Liver (tissue), 8 donors: ENCODE measurements at regions not wholly inside any gene's neighbourhood (a gene's known extent, or its start where the extent isn't known, plus 50 kb on each side); places are given as distances from the start of the nearest gene placed in this dataset.

Source experiments
- DNase-seq: peaks from one replicate; pipeline ENCODE4 v3.0.0-alpha.2; 2017; ENCODE audit warnings: low spot score
- H3K27ac ChIP-seq, 2 donors: one replicate each; pipeline ENCODE4 v1.7.0; 2013; ENCODE audit warnings: inconsistent platforms in 2 of 2, low read length in 2 of 2, control low read depth in 1 of 2, low read depth in 1 of 2, mild to moderate bottlenecking in 1 of 2
- H3K27me3 ChIP-seq, 4 donors: one replicate each; pipeline versions ENCODE4 v1.6.1 to v1.7.0; 2013; ENCODE audit warnings: low read length in 3 of 4, inconsistent platforms in 1 of 4, mild to moderate bottlenecking in 1 of 4, moderate library complexity in 1 of 4; ENCODE audit not compliant: control insufficient read depth in 4 of 4, insufficient read depth in 4 of 4
- H3K36me3 ChIP-seq, 4 donors: one replicate each; pipeline versions ENCODE4 v1.6.1 to v1.7.0; 2013; ENCODE audit warnings: low read length in 3 of 4, mild to moderate bottlenecking in 3 of 4, low read depth in 1 of 4, moderate library complexity in 1 of 4; ENCODE audit not compliant: control insufficient read depth in 4 of 4, insufficient read depth in 3 of 4
- H3K4me1 ChIP-seq, 4 donors: one replicate each; pipeline versions ENCODE4 v1.6.1 to v1.7.0; 2013; ENCODE audit warnings: low read length in 3 of 4, mild to moderate bottlenecking in 3 of 4, moderate library complexity in 1 of 4; ENCODE audit not compliant: control insufficient read depth in 4 of 4, insufficient read depth in 4 of 4
- H3K4me3 ChIP-seq, 3 donors: one replicate each; pipeline versions ENCODE4 v1.6.1 to v1.7.0; 2013; ENCODE audit warnings: low read length in 3 of 3, control low read depth in 1 of 3, low read depth in 1 of 3, mild to moderate bottlenecking in 1 of 3
- H3K9ac ChIP-seq, 2 donors: one replicate each; pipeline ENCODE4 v1.7.0; 2013; ENCODE audit warnings: low read length in 2 of 2, mild to moderate bottlenecking in 2 of 2, moderate library complexity in 2 of 2, control low read depth in 1 of 2, low read depth in 1 of 2
- H3K9me3 ChIP-seq, 4 donors: one replicate each; pipeline versions ENCODE4 v1.6.1 to v1.7.0; 2013; ENCODE audit warnings: low read length in 3 of 4; ENCODE audit not compliant: control insufficient read depth in 4 of 4
- ATF3 ChIP-seq: IDR thresholded peaks from 2 replicates; pipeline ENCODE4 v1.6.1; 2016; ENCODE audit warnings: antibody characterized with exemption
- CTCF ChIP-seq: fragments of 150-350 bp; IDR thresholded peaks from 2 replicates; pipeline ENCODE4 v1.5.1; 2017; ENCODE audit warnings: improper control_type of control experiment, low read depth, low read length; ENCODE audit not compliant: missing input control
- EGR1 ChIP-seq, 2 donors: IDR thresholded peaks; 2 replicates each; pipeline ENCODE4 v1.6.1; 2016 to 2018; ENCODE audit warnings: antibody characterized with exemption in 2 of 2, low read depth in 2 of 2
- FOXA1 ChIP-seq: IDR thresholded peaks from 2 replicates; pipeline ENCODE4 v1.6.1; 2016; ENCODE audit warnings: antibody characterized with exemption
- FOXA2 ChIP-seq: IDR thresholded peaks from 2 replicates; pipeline ENCODE4 v1.6.1; 2016; ENCODE audit warnings: antibody characterized with exemption
- GABPA ChIP-seq, 2 donors: IDR thresholded peaks in 1 of 2; conservative IDR thresholded peaks in 1 of 2; 2 replicates each; pipeline ENCODE4 v1.6.1; 2016; ENCODE audit warnings: antibody characterized with exemption in 2 of 2, mild to moderate bottlenecking in 1 of 2, moderate library complexity in 1 of 2
- HNF4A ChIP-seq, 2 donors: conservative IDR thresholded peaks; 2 replicates each; pipeline ENCODE4 v1.6.1; 2016; ENCODE audit warnings: antibody characterized with exemption in 2 of 2, mild to moderate bottlenecking in 2 of 2
- HNF4G ChIP-seq: IDR thresholded peaks from 2 replicates; pipeline ENCODE4 v1.6.1; 2016; ENCODE audit warnings: antibody characterized with exemption
- JUND ChIP-seq, 2 donors: IDR thresholded peaks; 2 replicates each; pipeline ENCODE4 v1.6.1; 2016; ENCODE audit warnings: antibody characterized with exemption in 2 of 2
- MAX ChIP-seq: IDR thresholded peaks from 2 replicates; pipeline ENCODE4 v1.6.1; 2016; ENCODE audit warnings: antibody characterized with exemption
- NR2F2 ChIP-seq: IDR thresholded peaks from 2 replicates; pipeline ENCODE4 v1.6.1; 2016; ENCODE audit warnings: antibody characterized with exemption
- RAD21 ChIP-seq, 2 donors: IDR thresholded peaks; 2 replicates each; pipeline ENCODE4 v1.6.1; 2016; ENCODE audit warnings: antibody characterized with exemption in 2 of 2, mild to moderate bottlenecking in 2 of 2
- REST ChIP-seq: IDR thresholded peaks from 2 replicates; pipeline ENCODE4 v1.6.1; 2016; ENCODE audit warnings: antibody characterized with exemption, mild to moderate bottlenecking
- RXRA ChIP-seq, 2 donors: IDR thresholded peaks; 2 replicates each; pipeline ENCODE4 v1.6.1; 2017 to 2018; ENCODE audit warnings: antibody characterized with exemption in 2 of 2, mild to moderate bottlenecking in 1 of 2
- SP1 ChIP-seq: IDR thresholded peaks from 2 replicates; pipeline ENCODE4 v1.6.1; 2018; ENCODE audit warnings: antibody characterized with exemption, mild to moderate bottlenecking
- TAF1 ChIP-seq: conservative IDR thresholded peaks from 2 replicates; pipeline ENCODE4 v1.6.1; 2016; ENCODE audit warnings: antibody characterized with exemption, mild to moderate bottlenecking
- YY1 ChIP-seq: IDR thresholded peaks from 2 replicates; pipeline ENCODE4 v1.6.1; 2016; ENCODE audit warnings: antibody characterized with exemption, mild to moderate bottlenecking
- ZBTB33 ChIP-seq: IDR thresholded peaks from 2 replicates; pipeline ENCODE4 v1.6.1; 2016; ENCODE audit warnings: antibody characterized with exemption
- WGBS: extraction: QIAGEN DNeasy Blood & Tissue Kit; methylation state at CpG from one replicate; pipeline ENCODE4 v1.1.7; 2013; 5-methylcytosine and 5-hydroxymethylcytosine counted together
- donor health status: healthy.
- donor health status: healthy.
- donor health status: healthy.
- donor health status: healthy.
- donor health status: healthy.

- TF ChIP-seq CTCF (no peak), SP1 (no peak), HNF4A (conservative IDR thresholded peaks at IDR 0.05) (no peak), GABPA (IDR thresholded peaks at IDR 0.05 in 1 of 2, conservative IDR thresholded peaks at IDR 0.05 in 1 of 2) (no peak), ATF3 (no peak)
Measured at GRCh38 chr2:107411267-107411666, 415.4 kb upstream of the RGPD4 start (continued).

- Histone ChIP-seq H3K36me3 (no peaks in the 10 kb centered on the region), H3K4me1 (no peaks in the 10 kb centered on the region), H3K9me3 (no peaks in the 10 kb centered on the region), H3K4me3 (no peak overlapping the region), H3K27me3 (peaks cover 0 to 1% (median 0%) of the 10 kb centered on the region in 4 donors), H3K27ac (no peak overlapping the region), H3K9ac (no peak overlapping the region)
- DNase-seq: no peak
- 78% methylated on average over 6 of the region's 6 CpGs for WGBS
- TF ChIP-seq RAD21 (IDR thresholded peaks at IDR 0.05): no peak
- TF ChIP-seq CTCF: no peak
- no peak for TF ChIP-seq YY1
- no peak for TF ChIP-seq EGR1 (IDR thresholded peaks at IDR 0.05; ENCODE audit: low read depth in 2 of 2)
- TF ChIP-seq ZBTB33: no peak
- TF ChIP-seq FOXA1: no peak
- no peak for TF ChIP-seq RXRA (IDR thresholded peaks at IDR 0.05)
- TF ChIP-seq REST: no peak
- no peak for TF ChIP-seq HNF4G
- no peak for TF ChIP-seq GABPA (IDR thresholded peaks at IDR 0.05 in 1 of 2, conservative IDR thresholded peaks at IDR 0.05 in 1 of 2)
- no peak for TF ChIP-seq HNF4A (conservative IDR thresholded peaks at IDR 0.05)
- no peak for TF ChIP-seq TAF1
- TF ChIP-seq MAX: no peak
- TF ChIP-seq ATF3: no peak
- no peak for TF ChIP-seq NR2F2
- no peak for TF ChIP-seq SP1
- TF ChIP-seq JUND (IDR thresholded peaks at IDR 0.05): no peak
- no peak for TF ChIP-seq FOXA2
Measured at GRCh38 chr2:107412209-107412904, 414.3 kb upstream of the RGPD4 start.
